GM19463 (cell line): ENCODE measurements at regions not wholly inside any gene's neighbourhood (a gene's known extent, or its start where the extent isn't known, plus 50 kb on each side); places are given as distances from the start of the nearest gene placed in this dataset.

Experiments
- ATAC-seq: cut with Tn5 transposase; IDR thresholded peaks from one replicate; pipeline ENCODE4 v1.9.1; 2021; ENCODE audit warnings: mild to moderate bottlenecking, moderate library complexity; ENCODE audit not compliant: unreplicated experiment

DNA sequence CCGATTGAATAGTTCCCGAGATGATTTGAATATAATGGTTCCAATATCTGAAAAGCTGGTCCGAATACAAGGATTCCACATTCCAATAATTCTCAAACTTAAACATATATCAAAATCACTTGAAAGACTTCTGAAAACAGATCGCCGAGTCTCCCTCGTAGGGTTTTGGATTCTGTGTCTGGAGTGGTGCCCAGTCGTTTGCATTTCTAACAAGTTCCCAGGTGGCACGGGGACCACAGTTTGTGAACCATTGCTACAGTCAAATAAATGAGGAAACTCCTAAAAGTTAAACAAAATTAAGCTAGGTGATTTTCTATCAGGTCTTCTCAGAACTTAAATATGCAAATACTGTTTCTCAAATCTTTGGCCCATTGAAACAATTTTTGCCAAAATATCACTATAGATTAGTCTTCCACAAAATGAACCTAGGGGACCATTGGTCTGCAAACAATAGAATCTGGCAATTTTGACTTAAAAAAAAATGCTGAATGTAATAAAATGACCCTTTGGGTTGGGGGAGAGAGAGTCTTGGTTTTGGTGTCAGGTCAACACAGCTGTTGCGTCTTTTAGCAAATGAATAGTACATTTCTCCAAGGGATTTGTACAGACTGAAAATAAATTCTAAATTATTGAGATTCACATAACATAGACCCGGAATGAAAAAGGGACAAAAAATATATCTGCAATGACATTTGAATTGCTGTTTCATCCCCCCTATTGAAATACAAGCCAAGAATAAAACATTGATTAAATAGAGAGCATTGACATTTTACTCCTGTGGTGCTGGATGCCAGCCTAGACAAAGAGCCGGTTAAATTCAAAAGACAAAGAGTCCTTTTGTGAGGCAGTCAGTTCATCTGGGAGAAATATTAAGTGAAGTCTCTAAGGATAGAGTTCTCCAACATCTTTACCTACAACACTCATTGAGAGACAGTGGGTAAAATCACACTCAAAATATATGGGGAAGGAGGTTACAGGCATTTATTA, 175.7 kb upstream of the ADAMTS9 start:
- ATAC-seq = no peak

DNA sequence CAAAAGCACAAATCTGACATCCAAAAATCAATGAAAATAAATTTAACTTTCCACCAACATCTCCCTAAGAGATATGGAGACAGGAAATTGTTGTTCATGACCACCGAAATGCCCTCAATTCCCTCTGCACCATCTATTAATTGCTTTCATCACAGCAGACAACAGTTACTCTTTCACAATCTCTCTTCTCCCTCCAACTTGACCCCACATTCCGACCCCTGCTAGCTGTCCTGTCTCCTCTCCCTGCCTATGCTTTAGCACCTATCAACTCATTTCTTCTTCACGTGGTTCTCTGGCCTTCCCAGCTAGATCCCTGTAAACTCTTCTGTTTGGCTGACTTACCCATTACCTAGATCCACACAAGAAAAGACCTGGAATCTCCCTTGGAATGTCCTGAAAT, 173.9 kb upstream of the ADAMTS9 start:
- no peak for ATAC-seq

- no peak for ATAC-seq
Observed at GRCh38 chr3:64860536-64860870, 172.7 kb upstream of the ADAMTS9 start.

DNA sequence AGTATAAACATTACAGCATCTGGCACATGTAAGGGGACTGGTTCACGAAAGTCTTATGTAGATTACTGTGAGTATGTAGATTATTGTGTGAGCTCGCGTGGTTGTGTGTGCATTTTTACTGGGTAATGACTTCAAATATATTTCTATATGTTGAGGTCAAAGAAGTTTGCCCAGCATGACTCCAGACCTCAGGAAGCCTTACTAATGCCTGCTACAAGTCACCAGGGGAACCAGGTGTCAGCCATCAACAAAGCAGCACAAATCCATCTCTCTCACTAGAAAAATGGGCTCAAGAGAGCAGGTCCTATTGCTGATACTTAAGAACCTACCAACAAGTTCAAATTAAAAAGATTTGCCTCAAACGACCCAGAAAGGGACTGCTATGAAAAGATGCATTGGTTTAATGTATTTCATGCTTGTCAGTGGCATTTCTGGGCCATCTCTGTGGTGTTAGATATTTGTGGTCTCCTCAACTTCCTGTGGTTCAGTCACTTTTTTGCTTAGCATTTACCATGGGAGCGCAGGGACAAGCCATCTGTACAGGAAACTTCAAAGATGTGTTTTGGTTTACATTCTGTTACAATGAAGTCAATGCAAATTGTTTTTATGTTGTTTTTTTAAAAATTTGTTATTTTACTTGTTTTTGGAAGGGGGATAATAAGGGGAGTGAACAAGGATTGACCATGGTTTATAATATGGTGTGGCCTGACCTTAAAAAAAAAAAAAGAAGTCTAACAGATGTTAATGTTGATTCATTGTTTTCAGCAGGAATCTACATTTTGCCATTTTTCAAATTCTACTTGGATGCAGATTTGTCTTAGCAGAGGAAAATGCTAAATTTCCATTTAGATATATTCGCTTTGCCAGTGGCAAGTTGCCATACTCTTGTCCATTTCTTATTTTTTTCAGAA, 172.1 kb upstream of the ADAMTS9 start:
- no peak for ATAC-seq

GRCh38 chr3:64856977-64857516, 169.2 kb upstream of the ADAMTS9 start:
- ATAC-seq = no peak

DNA sequence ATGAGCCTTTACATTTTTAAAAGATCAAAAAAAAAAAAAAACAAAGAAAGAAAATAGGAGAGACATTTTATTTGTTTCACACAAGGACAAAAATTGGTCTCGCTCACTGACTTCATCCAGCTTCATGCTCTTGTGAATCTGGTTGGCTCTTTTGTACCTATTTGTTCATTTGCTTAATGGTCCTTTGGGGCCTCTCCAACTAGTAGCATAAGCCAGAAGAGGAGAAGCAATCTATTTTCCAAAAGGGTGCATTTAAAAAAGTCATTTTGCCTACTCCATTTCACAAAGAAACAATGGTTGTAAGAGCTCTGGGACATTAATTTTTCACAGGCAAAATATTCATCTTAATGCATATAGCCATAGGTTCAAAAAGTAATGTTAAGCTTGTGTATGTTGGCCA, 168.3 kb upstream of the ADAMTS9 start:
- no peak for ATAC-seq

GRCh38 chr3:64853456-64853855, 165.7 kb upstream of the ADAMTS9 start:
- ATAC-seq = no peak

DNA sequence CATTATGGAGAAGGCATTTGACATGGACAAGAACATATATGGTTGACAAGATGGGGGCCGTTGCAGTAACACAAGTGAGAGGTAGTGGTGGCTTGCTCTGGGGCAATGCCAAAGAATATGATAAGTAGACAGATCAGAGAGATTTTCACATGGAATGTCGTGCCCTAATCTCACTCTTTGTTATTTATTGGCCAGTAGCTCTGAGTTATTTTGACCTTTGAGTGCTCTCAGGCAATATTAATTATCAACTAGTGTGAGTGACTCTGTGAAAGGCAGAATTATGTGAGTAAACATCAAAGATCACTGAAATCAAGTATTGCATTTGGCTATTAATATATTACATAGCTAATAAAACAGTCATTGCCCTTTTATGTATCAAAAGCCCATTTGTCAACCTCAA, 164.9 kb upstream of the ADAMTS9 start:
- ATAC-seq = no peak

DNA sequence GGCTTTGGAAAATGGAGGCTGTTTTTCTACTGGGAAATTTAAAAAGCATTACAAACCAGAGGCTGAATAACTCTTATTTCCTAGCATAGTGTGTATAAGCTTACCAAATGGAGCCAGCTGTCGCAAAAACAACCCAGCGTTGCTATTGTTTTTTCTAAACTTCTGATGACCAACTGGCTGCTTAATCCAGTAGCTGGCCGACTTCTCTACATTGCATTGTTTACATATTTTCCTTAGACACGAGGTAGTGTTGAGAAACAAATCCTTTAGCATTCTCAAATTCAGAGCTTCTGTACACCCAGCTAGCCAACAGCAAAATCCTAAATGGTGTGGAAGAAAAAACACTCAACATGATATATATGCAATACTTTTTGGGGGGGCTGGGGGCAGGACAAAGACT, 161.0 kb upstream of the ADAMTS9 start:
- ATAC-seq = no peak

DNA sequence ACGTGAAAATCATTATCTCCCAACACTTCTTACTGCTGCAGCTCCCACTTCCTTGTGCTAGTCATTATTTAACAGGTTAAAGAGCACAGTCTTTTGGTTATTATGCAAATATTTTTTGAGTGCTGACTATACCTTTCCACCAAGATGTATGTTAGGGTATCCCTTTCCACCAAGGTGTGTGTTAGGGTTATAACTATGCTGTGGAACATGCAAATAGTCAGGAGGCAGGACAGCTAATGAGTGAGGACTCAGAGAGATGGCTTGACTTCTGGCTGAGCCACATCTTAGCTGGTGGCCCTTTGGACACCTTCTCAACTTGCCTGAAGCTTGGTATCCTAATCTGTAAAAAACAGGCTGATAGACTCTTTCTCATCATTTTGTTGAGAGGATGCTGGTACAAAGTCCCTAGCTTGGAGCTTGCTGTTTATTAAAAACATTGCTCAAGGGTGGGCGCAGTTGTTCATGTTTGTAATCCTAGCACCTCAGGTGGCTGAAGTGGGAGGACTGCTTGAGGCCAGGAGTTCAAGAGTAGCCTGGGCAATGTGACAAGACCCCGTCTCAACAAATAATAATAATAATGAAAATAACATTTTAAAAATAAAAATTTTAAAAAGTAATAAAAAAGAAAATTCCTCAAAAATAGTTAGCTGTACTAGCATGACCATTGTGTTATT, 160.5 kb upstream of the ADAMTS9 start:
- ATAC-seq = no peak

GRCh38 chr3:64844558-64844957, 156.8 kb upstream of the ADAMTS9 start:
- ATAC-seq = no peak

GRCh38 chr3:64837986-64838735, 150.4 kb upstream of the ADAMTS9 start:
- no peak for ATAC-seq

DNA sequence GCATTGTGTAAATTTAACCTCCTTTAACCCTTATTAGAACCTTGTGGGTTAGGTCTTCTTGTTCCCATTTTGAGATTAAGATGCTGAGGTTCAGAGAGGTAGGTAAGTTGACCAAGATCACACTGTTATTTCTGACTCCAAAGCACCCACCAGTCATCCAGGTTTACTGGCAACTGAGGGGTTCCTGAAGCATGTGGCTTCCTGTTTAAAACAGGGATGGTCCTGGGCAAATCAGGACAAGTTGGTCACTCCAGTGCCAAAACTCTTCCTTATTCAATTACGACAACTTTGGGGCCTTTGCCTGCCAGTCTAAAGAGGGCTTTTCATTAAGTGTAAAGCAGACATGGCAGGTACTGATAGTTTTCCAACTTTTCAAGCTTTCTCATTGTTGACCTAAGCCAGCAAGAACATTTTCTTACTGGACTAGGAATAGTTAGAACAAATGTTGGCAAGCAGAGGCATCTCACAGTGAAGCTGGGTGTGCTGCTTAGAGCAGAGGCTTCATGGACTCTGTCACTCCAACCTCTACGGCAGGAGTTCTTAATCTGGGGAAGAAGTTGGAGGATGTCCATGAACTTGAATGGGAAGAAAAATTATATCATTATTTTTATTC, 149.4 kb upstream of the ADAMTS9 start:
- no peak for ATAC-seq

- ATAC-seq = no peak
Observed at GRCh38 chr3:64836097-64836496, 148.3 kb upstream of the ADAMTS9 start.

GRCh38 chr3:64832098-64832497, 144.3 kb upstream of the ADAMTS9 start:
- no peak for ATAC-seq

DNA sequence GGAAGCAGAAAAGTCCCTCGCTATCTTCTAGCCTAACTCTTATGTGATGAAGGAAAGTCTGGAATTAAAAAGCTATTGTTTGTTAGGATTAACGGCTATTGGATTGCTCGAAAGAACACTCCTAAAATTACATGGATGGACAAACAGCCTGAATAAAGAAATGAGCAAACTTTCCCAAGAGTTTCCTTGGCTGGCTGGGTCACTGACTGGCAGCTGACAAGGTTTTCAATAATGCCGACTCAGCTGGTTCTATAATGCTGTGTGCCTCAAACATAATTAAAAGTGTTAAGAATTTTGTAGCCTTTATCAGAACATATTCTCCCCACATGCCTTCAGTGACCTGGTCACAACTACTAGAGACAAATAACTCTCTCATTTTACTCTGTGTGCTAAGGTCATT, 142.9 kb upstream of the ADAMTS9 start:
- ATAC-seq = no peak

GRCh38 chr3:64829331-64829730, 141.5 kb upstream of the ADAMTS9 start:
- no peak for ATAC-seq

GRCh38 chr3:64828276-64828675, 140.5 kb upstream of the ADAMTS9 start:
- ATAC-seq = no peak

- ATAC-seq = peak; percentile 79
Observed at GRCh38 chr3:64827431-64827830, 139.6 kb upstream of the ADAMTS9 start.

- ATAC-seq = no peak
Observed at GRCh38 chr3:64827019-64827418, 139.2 kb upstream of the ADAMTS9 start.
